HFFc6 (cell line): ENCODE measurements at regions not wholly inside any gene's neighbourhood (a gene's known extent, or its start where the extent isn't known, plus 50 kb on each side); places are given as distances from the start of the nearest gene placed in this dataset.

Experiments
- DNase-seq: peaks from one replicate; pipeline ENCODE4 v3.0.0-alpha.2; 2018
- H3K27ac Mint-ChIP-seq: 2 replicates; pipeline ENCODE4 v1.8.0; 2020; ENCODE audit warnings: mild to moderate bottlenecking, mixed read lengths
- H3K27me3 Mint-ChIP-seq: 2 replicates; pipeline ENCODE4 v1.8.0; 2021; ENCODE audit warnings: mild to moderate bottlenecking, moderate library complexity, mixed read lengths; ENCODE audit not compliant: insufficient read depth
- H3K36me3 Mint-ChIP-seq: 2 replicates; pipeline ENCODE4 v1.8.0; 2021; ENCODE audit warnings: low read depth, mixed read lengths
- H3K4me1 Mint-ChIP-seq: 2 replicates; pipeline ENCODE4 v1.8.0; 2020; ENCODE audit warnings: low read depth, mixed read lengths
- H3K4me3 Mint-ChIP-seq: 2 replicates; pipeline ENCODE4 v1.8.0; 2020; ENCODE audit warnings: mild to moderate bottlenecking, moderate library complexity, mixed read lengths
- H3K9me3 Mint-ChIP-seq: 2 replicates; pipeline ENCODE4 v1.8.0; 2020; ENCODE audit warnings: mild to moderate bottlenecking, mixed read lengths
- TF ChIP-seq, protein P1 (sequence below): fragments of 200-600 bp; sonication (generic); IDR thresholded peaks from 2 replicates; pipeline ENCODE4 v1.5.0; 2021; ENCODE audit warnings: antibody characterized with exemption, mild to moderate bottlenecking

DNA sequence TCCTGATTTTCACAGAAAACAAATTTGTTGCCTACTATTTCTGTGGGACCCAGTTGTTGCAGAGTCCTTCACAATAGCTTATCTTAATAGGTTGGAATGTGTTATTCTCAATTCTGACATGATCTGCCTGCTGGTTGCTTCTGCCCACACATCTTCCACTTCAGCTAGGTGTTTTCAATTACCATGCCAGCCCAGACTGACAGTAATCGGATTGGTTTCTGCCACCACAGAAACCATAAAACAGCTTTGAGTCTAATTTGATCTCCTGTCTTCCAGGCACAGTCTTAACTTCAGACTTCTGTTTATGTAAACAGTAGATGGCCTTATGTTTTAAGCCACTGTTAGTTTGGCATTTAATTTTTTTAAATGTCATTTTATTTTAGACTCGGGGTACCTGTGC is 248.2 kb upstream of the RBMS1 start:
- Mint-ChIP-seq H3K27me3 (no peaks in the 10 kb centered on the region), H3K36me3 (0 out of 2 replicates have a peak, but pooled peaks cover 7% of the 10 kb centered on the region), H3K27ac (no peak overlapping the region), H3K9me3 (no peaks in the 10 kb centered on the region), H3K4me3 (no peak overlapping the region), H3K4me1 (peaks cover 59% of the 10 kb centered on the region)
- TF ChIP-seq, protein P1, sequence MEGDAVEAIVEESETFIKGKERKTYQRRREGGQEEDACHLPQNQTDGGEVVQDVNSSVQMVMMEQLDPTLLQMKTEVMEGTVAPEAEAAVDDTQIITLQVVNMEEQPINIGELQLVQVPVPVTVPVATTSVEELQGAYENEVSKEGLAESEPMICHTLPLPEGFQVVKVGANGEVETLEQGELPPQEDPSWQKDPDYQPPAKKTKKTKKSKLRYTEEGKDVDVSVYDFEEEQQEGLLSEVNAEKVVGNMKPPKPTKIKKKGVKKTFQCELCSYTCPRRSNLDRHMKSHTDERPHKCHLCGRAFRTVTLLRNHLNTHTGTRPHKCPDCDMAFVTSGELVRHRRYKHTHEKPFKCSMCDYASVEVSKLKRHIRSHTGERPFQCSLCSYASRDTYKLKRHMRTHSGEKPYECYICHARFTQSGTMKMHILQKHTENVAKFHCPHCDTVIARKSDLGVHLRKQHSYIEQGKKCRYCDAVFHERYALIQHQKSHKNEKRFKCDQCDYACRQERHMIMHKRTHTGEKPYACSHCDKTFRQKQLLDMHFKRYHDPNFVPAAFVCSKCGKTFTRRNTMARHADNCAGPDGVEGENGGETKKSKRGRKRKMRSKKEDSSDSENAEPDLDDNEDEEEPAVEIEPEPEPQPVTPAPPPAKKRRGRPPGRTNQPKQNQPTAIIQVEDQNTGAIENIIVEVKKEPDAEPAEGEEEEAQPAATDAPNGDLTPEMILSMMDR = no peak
- DNase-seq = no peak

DNA sequence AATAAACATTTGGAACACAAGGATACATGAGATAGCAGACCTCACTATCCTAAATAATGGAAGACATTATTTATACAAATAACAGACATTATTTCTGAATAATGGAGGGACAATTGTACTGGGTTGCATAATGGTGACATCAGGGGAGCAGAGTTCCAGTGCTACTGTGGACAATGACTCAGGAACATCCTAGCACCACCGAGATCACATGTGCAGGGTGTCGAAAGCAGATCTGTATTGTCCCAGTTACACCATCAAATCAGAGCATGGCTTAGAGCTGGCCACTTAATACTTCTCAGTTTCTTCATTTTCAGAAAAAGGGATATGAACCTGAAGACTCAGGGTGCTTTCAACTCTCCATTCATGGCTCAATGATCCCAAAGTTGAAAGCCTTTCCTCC is 249.1 kb upstream of the RBMS1 start:
- Mint-ChIP-seq H3K4me3 (no peak overlapping the region), H3K27me3 (no peaks in the 10 kb centered on the region), H3K9me3 (no peaks in the 10 kb centered on the region), H3K36me3 (0 out of 2 replicates have a peak, but pooled peaks cover 8% of the 10 kb centered on the region), H3K27ac (no peak overlapping the region), H3K4me1 (peaks cover 59% of the 10 kb centered on the region)
- TF ChIP-seq, protein P1 = no peak
- no peak for DNase-seq

DNA sequence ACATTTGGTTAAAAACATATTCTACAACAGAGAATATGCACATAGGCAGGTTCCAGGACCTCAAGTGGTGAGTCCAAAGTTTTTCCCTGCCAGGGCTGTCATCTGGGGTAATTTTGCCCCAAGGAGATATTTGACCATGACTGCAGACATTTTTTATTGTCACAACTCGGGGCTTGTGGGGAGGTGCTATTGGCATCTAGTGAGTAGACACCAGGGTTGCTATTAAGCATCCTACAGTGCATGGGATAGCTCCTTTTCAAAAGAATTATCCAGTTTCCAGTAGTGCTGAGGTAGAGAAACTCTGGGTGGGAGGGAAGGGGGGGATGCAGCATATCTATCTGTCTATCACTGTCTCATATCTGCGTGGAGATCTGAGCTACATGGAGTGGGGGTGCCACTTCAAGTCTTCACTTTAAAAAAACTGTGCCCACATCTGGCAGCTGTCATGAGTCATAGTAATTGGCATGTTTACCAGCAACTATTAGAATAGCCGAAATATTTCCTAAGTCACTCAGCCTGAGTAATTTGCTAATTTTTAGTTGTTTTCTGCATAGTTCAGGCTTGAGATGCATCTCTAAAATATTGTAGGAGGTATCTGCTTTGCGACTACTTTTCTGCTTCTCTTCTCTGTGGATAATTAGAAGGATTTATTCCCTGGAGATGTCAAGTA is 254.0 kb upstream of the RBMS1 start:
- peaks cover 76% of the 10 kb centered on the region for H3K4me1 Mint-ChIP-seq
- no peaks in the 10 kb centered on the region for H3K27me3 Mint-ChIP-seq
- DNase-seq = peak; percentile 88
- H3K36me3 Mint-ChIP-seq = 0 out of 2 replicates have a peak, but pooled peaks cover 8% of the 10 kb centered on the region
- H3K9me3 Mint-ChIP-seq = no peaks in the 10 kb centered on the region
- peak overlapping the region; percentile 82 for H3K27ac Mint-ChIP-seq
- TF ChIP-seq, protein P1 = no peak
- H3K4me3 Mint-ChIP-seq = peak overlapping the region; percentile 70

DNA sequence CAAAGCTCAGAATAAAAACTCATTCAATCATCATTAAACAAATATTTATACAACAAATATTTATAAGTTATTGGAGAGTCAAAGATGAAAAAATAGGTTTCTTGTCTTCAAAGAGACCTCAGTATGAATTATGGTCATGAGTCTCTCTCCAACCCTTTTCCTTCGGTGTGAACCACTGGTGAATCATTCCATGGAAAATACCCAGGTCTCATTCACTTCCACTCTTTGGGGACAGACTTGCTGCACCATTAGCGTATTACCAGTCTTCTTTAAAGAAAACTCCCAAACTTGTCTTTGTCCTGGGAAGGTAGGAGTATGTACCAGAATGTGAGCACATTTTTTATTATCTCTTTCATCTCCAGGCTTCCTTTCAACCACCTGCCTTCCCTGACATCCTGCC is 257.4 kb upstream of the RBMS1 start:
- peak overlapping the region; percentile 19; the same call in 1 of the 2 replicates for H3K27ac Mint-ChIP-seq
- TF ChIP-seq, protein P1 = no peak
- H3K27me3 Mint-ChIP-seq = no peaks in the 10 kb centered on the region
- peaks cover 79% of the 10 kb centered on the region for H3K4me1 Mint-ChIP-seq
- H3K4me3 Mint-ChIP-seq = peak overlapping the region; percentile 16
- peaks cover 25% of the 10 kb centered on the region for H3K36me3 Mint-ChIP-seq
- DNase-seq = peak; percentile 36
- peaks cover 16% of the 10 kb centered on the region for H3K9me3 Mint-ChIP-seq

DNA sequence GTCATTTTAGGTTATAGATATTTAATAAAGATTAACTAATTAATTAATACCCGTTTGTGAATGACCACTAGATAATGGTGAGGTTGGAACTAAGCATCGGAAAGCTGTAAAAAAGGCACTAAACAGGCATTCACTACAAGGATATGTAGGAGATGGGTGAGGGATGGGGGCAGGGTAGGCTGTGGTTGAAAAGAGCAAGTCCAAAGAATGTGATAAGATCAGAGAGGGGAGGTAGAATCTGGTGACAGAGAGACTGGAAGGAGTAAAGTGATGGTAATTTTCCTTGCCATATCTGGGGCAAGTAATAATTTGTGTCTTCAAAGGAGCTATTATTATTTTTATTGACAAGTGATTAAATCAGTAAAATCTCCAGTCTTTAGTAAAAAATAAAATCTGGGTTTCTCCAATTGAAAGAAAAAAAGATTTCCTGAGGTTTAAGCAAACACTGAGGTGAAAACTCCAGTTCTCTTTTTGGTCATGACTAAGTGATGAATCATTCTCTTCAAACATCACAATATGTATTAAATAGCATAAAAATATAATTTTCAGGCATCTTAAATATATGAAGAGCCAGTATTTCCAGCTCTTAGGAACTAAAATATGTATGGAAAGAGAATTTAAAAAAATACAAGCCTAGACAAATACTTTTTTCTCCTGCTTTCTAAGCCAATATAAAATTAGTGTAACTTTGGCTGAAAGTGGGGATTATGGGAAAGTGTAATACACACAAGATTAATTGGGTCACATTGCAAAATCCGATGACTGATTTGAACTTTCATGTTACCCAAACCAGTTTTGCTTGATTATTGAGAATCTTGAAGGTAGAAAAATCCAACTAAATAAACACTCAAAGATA is 259.1 kb upstream of the RBMS1 start:
- Mint-ChIP-seq H3K9me3 (peaks cover 16% of the 10 kb centered on the region), H3K36me3 (peaks cover 17% of the 10 kb centered on the region), H3K4me1 (peaks cover 62% of the 10 kb centered on the region), H3K4me3 (peak overlapping the region; percentile 73), H3K27me3 (no peaks in the 10 kb centered on the region), H3K27ac (peak overlapping the region; percentile 82)
- DNase-seq = peak; percentile 39
- TF ChIP-seq, protein P1 = no peak
